Esophagus squamous epithelium (tissue), 5 donors: ENCODE measurements at regions not wholly inside any gene's neighbourhood (a gene's known extent, or its start where the extent isn't known, plus 50 kb on each side); places are given as distances from the start of the nearest gene placed in this dataset.

Experiments used
- DNase-seq: peaks from one replicate; lab custom pipeline; 2025; lab: John Stamatoyannopoulos, UW
- H3K27ac ChIP-seq, 4 donors: fragments of 200-600 bp; sonication (generic); one replicate each; pipeline ENCODE4 v1.5.1; 2016 to 2019; ENCODE audit warnings: mild to moderate bottlenecking in 1 of 4
- H3K27me3 ChIP-seq, 4 donors: fragments of 200-600 bp; sonication (generic); 1 replicate in 3 of 4; 2 replicates in 1 of 4; pipeline versions ENCODE4 v1.5.1 to v1.6.0; 2017 to 2021; ENCODE audit warnings: antibody characterized with exemption in 1 of 4
- H3K36me3 ChIP-seq, 3 donors: fragments of 200-600 bp; sonication (generic); one replicate each; pipeline ENCODE4 v1.5.1; 2016 to 2019
- H3K4me1 ChIP-seq, 3 donors: fragments of 200-600 bp; sonication (generic); one replicate each; pipeline ENCODE4 v1.5.1; 2017 to 2019
- H3K4me3 ChIP-seq, 4 donors: fragments of 200-600 bp; sonication (generic); 1 replicate in 3 of 4; 2 replicates in 1 of 4; pipeline ENCODE4 v1.5.1; 2016 to 2019; ENCODE audit warnings: mild to moderate bottlenecking in 2 of 4, moderate library complexity in 1 of 4
- H3K9me3 ChIP-seq, 3 donors: fragments of 200-600 bp; sonication (generic); one replicate each; pipeline ENCODE4 v1.5.1; 2016 to 2019
- POLR2A ChIP-seq, 4 donors: fragments of 450-650 bp; IDR thresholded peaks; one replicate each; pipeline ENCODE4 v1.6.1; 2017; ENCODE audit warnings: antibody characterized with exemption in 4 of 4, mild to moderate bottlenecking in 4 of 4, moderate library complexity in 3 of 4
- WGBS, 2 donors: methylation state at CpG; one replicate each; pipeline ENCODE4 v1.1.5; 2018; 5-methylcytosine and 5-hydroxymethylcytosine counted together
- intact Hi-C: fragments of 100-400 bp; cut with DNase I; formaldehyde crosslinking; loops from one replicate; pipeline ENCODE4 v1.15.0; 2022
- TF ChIP-seq, protein P1 (sequence below), 6 experiments: fragments of 450-650 bp in 4 of 6; fragments of 200-600 bp in 2 of 6; sonication (generic) in 2 of 6; IDR thresholded peaks; one replicate each; pipeline ENCODE4 v1.5.1; 2016 to 2019; ENCODE audit warnings: antibody characterized with exemption in 6 of 6, mild to moderate bottlenecking in 4 of 6, moderate library complexity in 4 of 6
- donor health status: DM: yes; HTN: yes; CAD: no.

DNA sequence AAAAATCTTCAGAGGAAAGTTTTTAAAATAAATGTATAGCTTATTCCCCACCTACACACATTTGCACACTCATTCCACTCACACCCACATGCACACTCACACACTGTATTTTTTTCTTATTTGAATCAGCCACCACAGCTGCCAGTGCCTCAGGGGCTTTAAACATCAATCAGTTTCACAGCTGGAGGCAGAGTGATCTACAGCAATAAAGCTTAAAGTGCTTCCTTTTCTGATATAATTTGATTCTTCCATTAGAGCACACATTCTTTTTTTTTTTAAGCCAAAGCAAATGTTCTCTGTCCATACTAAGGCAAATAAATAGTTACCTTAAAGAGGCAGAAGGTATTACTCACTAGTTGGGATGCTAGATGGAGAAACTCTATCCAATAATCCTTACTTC is 498.8 kb upstream of the POU3F2 start:
- Histone ChIP-seq H3K4me3 (no peak overlapping the region), H3K4me1 (no peaks in the 10 kb centered on the region), H3K36me3 (no peaks in the 10 kb centered on the region), H3K27ac (no peak overlapping the region), H3K9me3 (no peaks in the 10 kb centered on the region), H3K27me3 (no peaks in the 10 kb centered on the region)
- TF ChIP-seq, protein P1, sequence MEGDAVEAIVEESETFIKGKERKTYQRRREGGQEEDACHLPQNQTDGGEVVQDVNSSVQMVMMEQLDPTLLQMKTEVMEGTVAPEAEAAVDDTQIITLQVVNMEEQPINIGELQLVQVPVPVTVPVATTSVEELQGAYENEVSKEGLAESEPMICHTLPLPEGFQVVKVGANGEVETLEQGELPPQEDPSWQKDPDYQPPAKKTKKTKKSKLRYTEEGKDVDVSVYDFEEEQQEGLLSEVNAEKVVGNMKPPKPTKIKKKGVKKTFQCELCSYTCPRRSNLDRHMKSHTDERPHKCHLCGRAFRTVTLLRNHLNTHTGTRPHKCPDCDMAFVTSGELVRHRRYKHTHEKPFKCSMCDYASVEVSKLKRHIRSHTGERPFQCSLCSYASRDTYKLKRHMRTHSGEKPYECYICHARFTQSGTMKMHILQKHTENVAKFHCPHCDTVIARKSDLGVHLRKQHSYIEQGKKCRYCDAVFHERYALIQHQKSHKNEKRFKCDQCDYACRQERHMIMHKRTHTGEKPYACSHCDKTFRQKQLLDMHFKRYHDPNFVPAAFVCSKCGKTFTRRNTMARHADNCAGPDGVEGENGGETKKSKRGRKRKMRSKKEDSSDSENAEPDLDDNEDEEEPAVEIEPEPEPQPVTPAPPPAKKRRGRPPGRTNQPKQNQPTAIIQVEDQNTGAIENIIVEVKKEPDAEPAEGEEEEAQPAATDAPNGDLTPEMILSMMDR (IDR thresholded peaks at IDR 0.05), result no peak
- TF ChIP-seq POLR2A (IDR thresholded peaks at IDR 0.05), result no peak
- no peak for DNase-seq
- intact Hi-C loops, result no loop called here

DNA sequence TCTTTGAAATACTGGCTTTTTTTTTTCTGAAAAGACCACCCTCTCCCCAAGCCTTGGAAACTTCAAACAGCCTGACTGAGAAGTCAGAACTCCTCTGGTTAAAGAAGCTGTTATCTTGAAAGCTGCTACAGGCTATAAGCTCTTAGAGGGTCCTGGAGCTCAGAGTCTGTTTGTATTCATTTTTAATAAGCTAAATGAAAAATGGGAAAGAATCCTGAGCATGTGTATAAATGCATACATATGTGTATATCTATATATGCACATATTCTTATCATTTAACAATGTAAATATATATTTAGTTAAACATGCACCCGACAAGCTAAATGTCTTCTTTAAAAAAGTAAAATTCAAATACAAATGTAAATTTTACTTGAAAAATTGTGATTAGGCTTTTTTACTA is 494.9 kb upstream of the POU3F2 start:
- 85 to 96% methylated on average over 1 of the region's 1 CpG for WGBS, 2 donors
- no peaks in the 10 kb centered on the region for H3K4me1 ChIP-seq
- intact Hi-C loops, result no loop called here
- no peak overlapping the region for H3K4me3 ChIP-seq
- no peak overlapping the region for H3K27ac ChIP-seq
- H3K27me3 ChIP-seq, result no peaks in the 10 kb centered on the region
- TF ChIP-seq, protein P1 (IDR thresholded peaks at IDR 0.05), result no peak
- TF ChIP-seq POLR2A (IDR thresholded peaks at IDR 0.05), result no peak
- DNase-seq, result no peak
- H3K9me3 ChIP-seq, result no peaks in the 10 kb centered on the region
- H3K36me3 ChIP-seq, result no peaks in the 10 kb centered on the region

DNA sequence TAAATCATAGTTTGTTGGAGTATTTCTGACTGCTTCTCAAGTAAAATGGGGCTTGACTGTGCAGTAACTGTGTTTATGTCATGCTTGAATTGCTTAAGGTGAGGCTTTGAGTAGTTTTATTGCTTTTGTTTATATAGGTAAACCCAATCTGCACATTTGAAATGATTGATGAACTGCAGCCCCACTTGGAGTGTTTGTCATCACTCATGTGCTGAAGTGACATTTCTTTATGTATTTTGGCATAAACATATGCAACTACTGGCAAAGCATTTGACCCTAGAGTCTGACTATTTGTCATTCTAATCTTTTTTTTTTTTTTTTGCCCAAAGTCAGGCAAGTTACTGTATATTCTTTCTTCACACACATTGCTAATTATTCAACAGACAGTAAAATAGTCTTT is 491.4 kb upstream of the POU3F2 start:
- H3K4me3 ChIP-seq, result no peak overlapping the region
- no peaks in the 10 kb centered on the region for H3K4me1 ChIP-seq
- no peaks in the 10 kb centered on the region for H3K27me3 ChIP-seq
- TF ChIP-seq POLR2A (IDR thresholded peaks at IDR 0.05), result no peak
- TF ChIP-seq, protein P1 (IDR thresholded peaks at IDR 0.05), result no peak
- intact Hi-C loops, result no loop called here
- H3K36me3 ChIP-seq, result no peaks in the 10 kb centered on the region
- H3K27ac ChIP-seq, result no peak overlapping the region
- no peak for DNase-seq
- H3K9me3 ChIP-seq, result no peaks in the 10 kb centered on the region

DNA sequence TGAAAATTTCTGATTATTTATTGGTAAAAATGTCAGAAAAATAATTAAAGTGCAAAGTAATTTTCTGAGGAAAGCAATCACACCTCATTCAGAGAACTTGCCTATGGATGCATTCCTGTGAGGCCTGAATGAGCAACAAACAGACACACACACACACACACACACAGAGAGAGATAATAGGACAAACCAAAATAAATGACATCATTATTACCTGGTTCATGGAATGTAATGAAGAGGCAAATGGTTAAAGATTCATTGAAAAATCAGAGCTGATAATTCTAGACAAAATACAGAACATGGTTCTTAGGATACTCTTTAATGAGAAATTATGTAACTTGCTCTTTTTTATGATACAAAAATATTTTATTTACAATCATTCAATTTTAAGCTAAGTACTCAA is 490.6 kb upstream of the POU3F2 start:
- no peaks in the 10 kb centered on the region for H3K27me3 ChIP-seq
- H3K9me3 ChIP-seq, result no peaks in the 10 kb centered on the region
- TF ChIP-seq POLR2A (IDR thresholded peaks at IDR 0.05), result no peak
- TF ChIP-seq, protein P1 (IDR thresholded peaks at IDR 0.05), result no peak
- H3K27ac ChIP-seq, result no peak overlapping the region
- H3K4me1 ChIP-seq, result no peaks in the 10 kb centered on the region
- intact Hi-C loops, result no loop called here
- H3K4me3 ChIP-seq, result no peak overlapping the region
- no peaks in the 10 kb centered on the region for H3K36me3 ChIP-seq
- DNase-seq, result no peak

DNA sequence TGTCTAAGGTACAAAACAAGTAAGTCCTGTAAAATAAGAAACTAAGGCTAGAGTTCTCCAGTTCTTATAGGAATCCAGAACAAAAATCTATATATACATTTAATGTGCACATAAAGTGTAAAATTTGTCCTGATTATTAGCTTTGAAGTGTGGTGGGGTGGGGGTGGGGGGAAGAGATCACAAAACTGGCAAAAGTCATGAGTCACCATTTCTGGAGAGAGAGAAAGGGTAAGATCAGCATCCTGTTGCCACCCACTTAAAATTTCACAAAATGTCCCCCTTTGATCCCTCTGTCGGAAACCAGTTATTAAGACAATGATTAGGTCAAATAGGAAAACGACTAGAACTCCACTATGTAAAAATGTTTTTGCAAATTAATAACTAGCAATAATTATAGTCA is 482.0 kb upstream of the POU3F2 start:
- no peaks in the 10 kb centered on the region for H3K36me3 ChIP-seq
- no peak for DNase-seq
- H3K27me3 ChIP-seq, result no peaks in the 10 kb centered on the region
- intact Hi-C loops, result no loop called here
- no peak for TF ChIP-seq POLR2A (IDR thresholded peaks at IDR 0.05)
- TF ChIP-seq, protein P1 (IDR thresholded peaks at IDR 0.05), result no peak
- no peak overlapping the region for H3K4me3 ChIP-seq
- WGBS, 2 donors, result 61 to 78% methylated on average over 2 of the region's 2 CpGs
- H3K4me1 ChIP-seq, result no peaks in the 10 kb centered on the region
- no peaks in the 10 kb centered on the region for H3K9me3 ChIP-seq
- no peak overlapping the region for H3K27ac ChIP-seq
